GM12873 (cell line): ENCODE measurements at regions not wholly inside any gene's neighbourhood (a gene's known extent, or its start where the extent isn't known, plus 50 kb on each side); places are given as distances from the start of the nearest gene placed in this dataset.

Experiments used
- CTCF ChIP-seq: IDR thresholded peaks from 2 replicates; pipeline ENCODE4 v1.5.1; 2012; ENCODE audit warnings: low read depth, mild to moderate bottlenecking, moderate library complexity, low read length, control low read depth; ENCODE audit not compliant: insufficient read depth; ENCODE audit errors: missing control alignments

GRCh38 chr13:111001636-111002035 is 86.8 kb upstream of the ANKRD10 start:
- TF ChIP-seq CTCF, result no peak

- no peak for TF ChIP-seq CTCF
Observed at GRCh38 chr13:110993788-110994187, 78.9 kb upstream of the ANKRD10 start.

GRCh38 chr13:110991991-110992508 is 77.2 kb upstream of the ANKRD10 start:
- no peak for TF ChIP-seq CTCF

- TF ChIP-seq CTCF, result no peak
Observed at GRCh38 chr13:110989331-110989730, 74.5 kb upstream of the ANKRD10 start.

GRCh38 chr13:110985541-110985940 is 70.7 kb upstream of the ANKRD10 start:
- no peak for TF ChIP-seq CTCF

- TF ChIP-seq CTCF, result no peak
Observed at GRCh38 chr13:110984798-110985197, 69.9 kb upstream of the ANKRD10 start.

GRCh38 chr13:110984381-110984780 is 69.5 kb upstream of the ANKRD10 start:
- no peak for TF ChIP-seq CTCF

- no peak for TF ChIP-seq CTCF
Observed at GRCh38 chr13:110983241-110983640, 68.4 kb upstream of the ANKRD10 start.
